ENCODE measurements at regions not wholly inside any gene's neighbourhood (a gene's known extent, or its start where the extent isn't known, plus 50 kb on each side); places are given as distances from the start of the nearest gene placed in this dataset.
A peak's percentile ranks its signal among the peaks of the same experiment; 100 is the strongest.

DNA sequence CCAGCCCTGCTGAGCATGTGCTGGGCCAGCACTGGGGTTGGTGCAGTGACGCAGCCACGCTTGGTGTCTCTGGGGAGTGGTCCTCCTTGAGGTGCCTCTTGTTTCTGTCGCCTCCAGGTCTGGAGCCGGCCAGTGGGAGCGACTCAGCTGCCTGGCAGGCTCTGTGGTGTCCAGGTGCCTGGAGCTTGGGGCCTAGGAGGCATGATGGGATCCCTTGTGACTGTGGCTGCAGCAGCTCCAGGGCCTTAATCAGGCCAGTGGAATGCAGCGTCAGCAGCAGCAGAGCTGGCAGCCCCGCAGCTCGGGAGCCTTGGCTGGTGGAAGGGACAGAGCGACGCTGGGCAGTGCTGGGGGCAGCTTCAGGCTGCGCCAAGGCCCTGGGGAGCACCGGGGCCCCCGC lies 74.7 kb upstream of the CIBAR2 start:
- no peak overlapping the region for H2AFZ ChIP-seq (ENCODE audit: low read depth)
- no peaks in the 10 kb centered on the region for H3K27me3 ChIP-seq (ENCODE audit: insufficient read depth)
- 90% methylated on average over 10 of the region's 13 CpGs for WGBS (ENCODE audit: low lambda C conversion rate)
- H3K9me3 ChIP-seq: 0 out of 2 replicates have a peak, but pooled peaks cover 6% of the 10 kb centered on the region
- H3K36me3 ChIP-seq (replicated peaks in 1 of 2; ENCODE audit: control insufficient read depth in 1 of 2, insufficient read depth in 2 of 2, low read length in 1 of 2): peaks cover 17 to 21% of the 10 kb centered on the region in 2 experiments
- POLR2A ChIA-PET: interaction anchor here (1.4 kb wide), 1 partner anchor 12 kb away, joined by 5 read pairs; no protein-coding TSS in a partner anchor
- H3F3A ChIP-seq (replicated peaks; ENCODE audit: insufficient read depth): peaks cover 4% of the 10 kb centered on the region
- no peaks in the 10 kb centered on the region for H3K9me2 ChIP-seq
- H3K4me1 ChIP-seq (ENCODE audit: control insufficient read depth in 1 of 2, insufficient read depth in 2 of 2, low read depth in 1 of 2, low read length in 1 of 2): peaks cover 0 to 19% of the 10 kb centered on the region in 2 experiments; a peak in 1 of 4 replicates
- no peak overlapping the region for H3K9ac ChIP-seq
- no peak overlapping the region for H3K4me3 ChIP-seq (ENCODE audit: low read depth in 2 of 2, low read length in 1 of 2)
- peak overlapping the region in 1 of 2 experiments; percentile 64; a peak in 1 of 4 replicates for H3K27ac ChIP-seq (ENCODE audit: low read depth in 2 of 2, low read length in 1 of 2)
- H3K79me2 ChIP-seq (ENCODE audit: insufficient read depth): peaks cover 28% of the 10 kb centered on the region; the same call in 1 of the 2 replicates
- H3K4me2 ChIP-seq: no peak overlapping the region
- CTCF ChIA-PET: interaction anchor here (1.0 to 3.5 kb wide), 6 partner anchors 11 to 72 kb away, joined by 3 to 18 read pairs (median 4); no protein-coding TSS in a partner anchor
- no peak for DNase-seq
- no peaks in the 10 kb centered on the region for H4K20me1 ChIP-seq (ENCODE audit: insufficient read depth)
- TF ChIP-seq FOSL2 (IDR thresholded peaks at IDR 0.05; ENCODE audit: borderline replicate concordance, low read depth) (peak; percentile 18; the same call in 1 of the 2 replicates), FOXJ3 (CRISPR knock-in tag; IDR thresholded peaks at IDR 0.05) (no peak), RXRA (IDR thresholded peaks at IDR 0.05; ENCODE audit: borderline replicate concordance, low read depth) (no peak), RCOR1 (IDR thresholded peaks at IDR 0.05; ENCODE audit: low read length) (no peak), GABPA (IDR thresholded peaks at IDR 0.05; ENCODE audit: low read depth) (no peak), SIN3A (IDR thresholded peaks at IDR 0.05; ENCODE audit: borderline replicate concordance, low read depth, low read length) (no peak)
- TF ChIP-seq, protein P1, sequence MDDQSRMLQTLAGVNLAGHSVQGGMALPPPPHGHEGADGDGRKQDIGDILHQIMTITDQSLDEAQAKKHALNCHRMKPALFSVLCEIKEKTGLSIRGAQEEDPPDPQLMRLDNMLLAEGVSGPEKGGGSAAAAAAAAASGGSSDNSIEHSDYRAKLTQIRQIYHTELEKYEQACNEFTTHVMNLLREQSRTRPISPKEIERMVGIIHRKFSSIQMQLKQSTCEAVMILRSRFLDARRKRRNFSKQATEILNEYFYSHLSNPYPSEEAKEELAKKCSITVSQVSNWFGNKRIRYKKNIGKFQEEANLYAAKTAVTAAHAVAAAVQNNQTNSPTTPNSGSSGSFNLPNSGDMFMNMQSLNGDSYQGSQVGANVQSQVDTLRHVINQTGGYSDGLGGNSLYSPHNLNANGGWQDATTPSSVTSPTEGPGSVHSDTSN (IDR thresholded peaks at IDR 0.05): no peak

DNA sequence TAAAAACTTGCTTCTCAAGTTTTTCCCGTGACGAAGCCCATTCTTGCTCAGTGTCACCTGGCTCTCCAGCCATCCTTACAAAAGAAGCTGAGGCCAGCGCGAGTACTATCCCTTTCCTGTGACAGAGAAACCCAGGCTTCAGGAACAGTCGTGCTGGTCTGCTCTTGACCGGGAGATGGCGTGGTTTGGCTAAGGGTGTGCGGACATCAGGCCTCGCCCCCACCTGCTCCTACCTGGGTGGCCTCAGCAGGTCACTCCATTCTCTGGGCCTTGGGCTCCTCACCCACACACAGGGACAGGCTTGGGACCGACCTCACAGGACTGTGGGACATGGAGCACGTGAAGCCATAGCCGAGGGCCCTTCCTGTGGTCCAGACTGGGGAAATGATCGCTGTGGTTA lies 75.2 kb upstream of the CIBAR2 start:
- H3K4me3 ChIP-seq (ENCODE audit: low read depth in 2 of 2, low read length in 1 of 2): no peak overlapping the region
- peaks cover 27% of the 10 kb centered on the region; the same call in 1 of the 2 replicates for H3K79me2 ChIP-seq (ENCODE audit: insufficient read depth)
- TF ChIP-seq FOXM1 (IDR thresholded peaks at IDR 0.05; ENCODE audit: low read depth) (no peak), CHD2 (IDR thresholded peaks at IDR 0.05; ENCODE audit: low read length, partially characterized antibody) (no peak), GABPA (IDR thresholded peaks at IDR 0.05; ENCODE audit: low read depth) (no peak), EP300 (IDR thresholded peaks at IDR 0.05; ENCODE audit: borderline replicate concordance in 1 of 2, low read depth in 1 of 2, low read length in 1 of 2) (no peak), RXRA (IDR thresholded peaks at IDR 0.05; ENCODE audit: borderline replicate concordance, low read depth) (no peak), RCOR1 (IDR thresholded peaks at IDR 0.05; ENCODE audit: low read length) (no peak)
- TF ChIP-seq, protein P2, sequence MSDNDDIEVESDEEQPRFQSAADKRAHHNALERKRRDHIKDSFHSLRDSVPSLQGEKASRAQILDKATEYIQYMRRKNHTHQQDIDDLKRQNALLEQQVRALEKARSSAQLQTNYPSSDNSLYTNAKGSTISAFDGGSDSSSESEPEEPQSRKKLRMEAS (IDR thresholded peaks at IDR 0.05; ENCODE audit: low read depth): no peak
- TF ChIP-seq, protein P3, sequence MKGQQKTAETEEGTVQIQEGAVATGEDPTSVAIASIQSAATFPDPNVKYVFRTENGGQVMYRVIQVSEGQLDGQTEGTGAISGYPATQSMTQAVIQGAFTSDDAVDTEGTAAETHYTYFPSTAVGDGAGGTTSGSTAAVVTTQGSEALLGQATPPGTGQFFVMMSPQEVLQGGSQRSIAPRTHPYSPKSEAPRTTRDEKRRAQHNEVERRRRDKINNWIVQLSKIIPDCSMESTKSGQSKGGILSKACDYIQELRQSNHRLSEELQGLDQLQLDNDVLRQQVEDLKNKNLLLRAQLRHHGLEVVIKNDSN (IDR thresholded peaks at IDR 0.05; ENCODE audit: borderline replicate concordance, low read depth): no peak
- 0 out of 2 replicates have a peak, but pooled peaks cover 6% of the 10 kb centered on the region for H3K9me3 ChIP-seq
- peaks cover 4% of the 10 kb centered on the region for H3F3A ChIP-seq (replicated peaks; ENCODE audit: insufficient read depth)
- no peaks in the 10 kb centered on the region for H3K27me3 ChIP-seq (ENCODE audit: insufficient read depth)
- POLR2A ChIA-PET: interaction anchor here (1.4 kb wide), 1 partner anchor 12 kb away, joined by 5 read pairs; no protein-coding TSS in a partner anchor
- peaks cover 17 to 21% of the 10 kb centered on the region in 2 experiments for H3K36me3 ChIP-seq (replicated peaks in 1 of 2; ENCODE audit: control insufficient read depth in 1 of 2, insufficient read depth in 2 of 2, low read length in 1 of 2)
- CTCF ChIA-PET: interaction anchor here (1.0 to 3.5 kb wide), 5 partner anchors 10 to 66 kb away, joined by 3 to 18 read pairs (median 4); no protein-coding TSS in a partner anchor
- H3K27ac ChIP-seq (ENCODE audit: low read depth in 2 of 2, low read length in 1 of 2): peak overlapping the region in 1 of 2 experiments; percentile 16; a peak in 1 of 4 replicates
- no peaks in the 10 kb centered on the region for H4K20me1 ChIP-seq (ENCODE audit: insufficient read depth)
- H2AFZ ChIP-seq (ENCODE audit: low read depth): no peak overlapping the region
- DNase-seq: no peak
- H3K4me2 ChIP-seq: no peak overlapping the region
- 85% methylated on average over 5 of the region's 13 CpGs for WGBS (ENCODE audit: low lambda C conversion rate)
- H3K9ac ChIP-seq: no peak overlapping the region
- H3K4me1 ChIP-seq (ENCODE audit: control insufficient read depth in 1 of 2, insufficient read depth in 2 of 2, low read depth in 1 of 2, low read length in 1 of 2): peaks cover 0 to 17% of the 10 kb centered on the region in 2 experiments; a peak in 1 of 4 replicates
- no peaks in the 10 kb centered on the region for H3K9me2 ChIP-seq
